Stimulated activated CD8-positive, alpha-beta memory T cell treated with anti-CD3 and anti-CD28 coated beads, Interleukin-15, amount 100 ng/mL, for 4 hours (primary cell): ENCODE measurements at regions not wholly inside any gene's neighbourhood (a gene's known extent, or its start where the extent isn't known, plus 50 kb on each side); places are given as distances from the start of the nearest gene placed in this dataset.

Experiments
- DNase-seq, 2 donors: peaks; one replicate each; pipeline ENCODE4 v3.0.0-alpha.2; 2020; ENCODE audit warnings: low read depth in 2 of 2

GRCh38 chr5:158368686-158369085 is 509.7 kb upstream of the CLINT1 start:
- DNase-seq, result no peak

DNA sequence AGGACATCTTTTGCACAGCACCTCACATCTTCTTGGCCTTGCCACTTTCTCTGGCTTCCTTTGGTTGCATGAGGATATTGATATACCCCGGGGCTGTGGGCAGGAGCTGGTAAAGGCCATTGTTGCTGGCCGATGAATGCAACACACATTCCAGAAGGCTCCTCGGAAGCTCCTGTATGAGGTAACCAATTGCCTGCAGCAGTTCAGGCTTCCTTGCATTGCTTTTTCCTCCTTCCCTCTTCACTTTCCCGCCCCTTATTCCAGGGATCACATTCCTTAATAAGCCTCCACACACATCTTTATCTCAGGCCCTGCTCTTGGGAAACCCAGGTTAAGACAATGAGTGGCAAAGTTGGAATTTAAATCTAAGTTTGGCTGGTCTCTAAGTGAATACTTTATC is 505.4 kb upstream of the CLINT1 start:
- DNase-seq, result no peak

DNA sequence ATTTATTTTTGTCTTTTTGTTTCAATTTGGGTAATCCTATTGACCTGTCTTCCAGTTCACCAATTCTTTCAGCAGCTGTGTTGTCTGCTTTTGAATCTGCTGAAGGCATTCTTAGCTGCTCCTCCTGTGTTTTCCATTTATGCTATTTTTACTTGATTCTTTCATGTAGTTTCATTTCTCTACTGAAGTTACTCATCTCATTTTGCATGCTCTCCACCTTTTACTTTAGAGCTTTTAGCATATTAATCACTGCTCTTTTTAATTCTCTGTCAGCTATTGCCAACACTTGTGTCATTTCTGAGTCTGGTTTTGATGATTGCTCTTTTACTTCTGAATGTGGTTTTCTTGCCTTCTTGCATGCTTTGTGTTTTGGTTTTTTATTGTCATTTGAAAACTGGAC is 496.0 kb upstream of the CLINT1 start:
- no peak for DNase-seq

DNA sequence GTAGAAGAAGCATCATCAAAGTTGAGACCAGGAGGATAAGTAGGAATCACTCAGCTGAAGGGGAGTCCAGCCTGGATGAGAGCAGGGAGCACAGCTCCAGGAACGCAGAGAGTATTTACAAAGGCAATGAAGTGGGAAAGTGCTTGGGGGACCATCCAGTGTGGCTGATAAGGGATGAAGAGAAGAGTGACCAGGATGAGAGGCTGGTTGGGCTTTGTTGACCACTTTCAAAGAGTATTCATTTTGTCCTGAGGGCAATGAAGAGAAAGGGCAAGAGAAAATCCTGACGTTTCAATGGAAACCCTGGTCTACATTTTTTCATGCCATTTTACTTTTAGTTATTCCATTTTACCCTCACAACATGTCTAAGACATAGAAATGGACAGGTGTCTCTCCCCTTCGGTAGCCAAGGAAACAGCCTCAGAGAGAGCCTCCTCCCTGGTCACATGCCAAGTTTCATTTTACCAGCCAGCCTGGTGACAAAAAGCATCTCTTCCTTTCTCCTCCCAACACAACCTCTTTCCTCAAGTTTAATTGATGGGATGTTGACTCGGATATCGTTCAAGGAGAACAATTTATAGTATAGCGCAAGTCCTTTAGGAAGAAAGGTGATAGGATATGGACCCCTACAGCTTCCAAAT is 492.7 kb upstream of the CLINT1 start:
- DNase-seq, result no peak

- DNase-seq, result no peak
Measured at GRCh38 chr5:158349987-158350386, 491.0 kb upstream of the CLINT1 start.

GRCh38 chr5:158344376-158344775 is 485.4 kb upstream of the CLINT1 start:
- no peak for DNase-seq

DNA sequence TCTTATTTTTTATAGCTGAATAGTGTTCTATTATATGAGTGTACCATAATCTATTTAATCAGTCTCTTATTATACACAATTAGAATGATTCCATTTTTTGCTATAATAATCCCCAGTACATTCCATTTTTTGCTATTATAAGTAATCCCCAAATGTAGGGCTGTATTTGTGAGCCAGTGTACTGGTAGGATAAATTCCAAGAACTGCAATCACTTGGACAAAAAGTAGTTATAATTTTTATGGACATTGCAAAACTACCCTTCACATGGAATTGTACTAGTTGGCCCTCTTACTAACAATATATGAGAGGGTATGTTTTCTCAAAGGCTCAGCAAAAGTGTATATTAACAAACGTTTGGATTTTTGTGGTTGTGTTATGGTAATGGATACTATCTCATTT is 481.7 kb upstream of the CLINT1 start:
- no peak for DNase-seq

GRCh38 chr5:158326256-158326655 is 467.3 kb upstream of the CLINT1 start:
- no peak for DNase-seq

GRCh38 chr5:158324236-158324635 is 465.3 kb upstream of the CLINT1 start:
- DNase-seq, result no peak

- no peak for DNase-seq
Measured at GRCh38 chr5:158322620-158323019, 463.7 kb upstream of the CLINT1 start.

GRCh38 chr5:158320934-158321333 is 462.0 kb upstream of the CLINT1 start:
- DNase-seq, result no peak

- no peak for DNase-seq
Measured at GRCh38 chr5:158320178-158320674, 461.3 kb upstream of the CLINT1 start.

DNA sequence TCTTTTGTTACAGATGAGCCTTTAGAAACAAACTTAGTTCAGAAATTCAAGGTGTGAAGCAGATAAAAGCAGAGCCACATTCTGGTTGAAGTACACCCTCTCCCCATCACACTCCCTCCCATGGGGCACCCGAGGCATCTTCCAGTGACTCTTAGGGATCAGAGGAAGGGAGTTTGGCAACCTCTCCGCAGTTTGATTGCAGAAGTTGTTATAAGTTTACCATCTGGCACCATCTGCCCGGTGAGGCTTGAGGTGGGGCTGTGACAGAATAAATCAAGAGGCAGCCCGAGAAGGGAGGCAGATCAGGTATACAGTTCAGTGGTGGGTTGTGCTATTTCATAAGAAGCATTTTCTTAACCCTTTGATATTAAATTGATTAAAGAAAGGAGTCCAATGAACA is 458.6 kb upstream of the CLINT1 start:
- no peak for DNase-seq

GRCh38 chr5:158313733-158314464 is 455.0 kb upstream of the CLINT1 start:
- no peak for DNase-seq

DNA sequence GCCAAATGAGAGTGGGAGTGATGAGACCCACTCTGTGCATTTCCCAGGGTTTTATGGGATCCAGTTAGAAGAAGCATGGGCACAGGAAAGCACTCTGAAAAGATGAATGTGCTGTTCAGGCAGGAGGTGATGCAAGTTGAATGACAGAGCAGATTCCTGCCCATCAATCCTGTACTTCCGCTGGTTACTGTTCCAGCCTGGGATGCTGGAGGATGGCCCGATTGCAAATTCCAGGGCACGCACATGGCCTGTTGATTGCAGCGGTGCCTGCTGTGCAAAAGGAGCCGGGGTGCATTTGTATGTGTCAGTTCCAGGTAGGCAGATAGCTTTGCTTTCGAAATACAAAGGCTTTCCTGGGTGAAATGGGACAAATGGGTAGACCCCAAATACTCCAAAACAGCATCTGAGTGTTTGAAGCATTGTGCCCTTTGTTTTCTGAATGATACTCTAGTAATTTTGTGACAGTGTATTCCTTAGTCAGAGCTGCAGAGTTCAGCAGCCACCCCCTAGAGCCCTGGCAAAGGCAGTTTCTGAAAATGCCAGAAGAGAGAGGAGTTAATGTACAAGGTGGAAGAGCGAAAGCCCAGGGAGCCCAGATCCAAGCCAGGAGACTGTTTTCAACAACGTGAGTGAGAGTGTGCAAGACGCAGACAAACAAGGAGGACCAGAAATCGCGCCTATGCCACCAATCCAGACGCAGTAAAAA is 454.2 kb upstream of the CLINT1 start:
- DNase-seq, result no peak

DNA sequence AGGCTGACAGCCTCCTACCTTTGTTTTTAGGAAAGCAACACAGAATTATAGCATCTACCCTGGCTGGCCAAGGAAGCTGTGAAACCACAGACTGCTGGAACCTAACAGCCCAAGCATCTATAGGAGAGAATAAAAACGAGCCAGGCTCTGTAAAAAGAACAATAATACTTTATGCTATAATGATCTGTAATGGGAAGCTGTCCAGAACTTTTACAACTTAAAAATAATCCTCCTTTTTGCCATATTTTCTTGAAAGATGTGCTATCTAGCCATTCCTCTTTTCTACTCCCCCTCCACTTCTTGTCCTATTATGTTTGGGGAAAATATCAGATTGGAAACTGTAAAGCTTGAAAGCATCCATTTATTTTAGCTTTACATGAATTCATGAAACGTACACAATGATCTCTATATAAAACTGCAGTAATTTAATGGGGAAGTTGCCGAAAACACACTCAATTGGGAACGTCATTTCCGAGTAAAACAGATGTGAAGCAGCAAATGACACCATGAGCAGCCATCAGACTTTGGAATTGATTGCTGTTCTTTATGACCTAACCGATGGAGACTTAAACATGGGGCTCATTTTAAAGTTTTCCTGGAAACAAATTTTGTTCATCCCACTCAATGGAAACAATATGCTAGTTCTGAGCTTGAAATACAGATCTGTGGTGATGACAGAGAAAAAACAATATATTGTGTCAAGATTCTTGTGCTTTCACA is 450.3 kb upstream of the CLINT1 start:
- no peak for DNase-seq

DNA sequence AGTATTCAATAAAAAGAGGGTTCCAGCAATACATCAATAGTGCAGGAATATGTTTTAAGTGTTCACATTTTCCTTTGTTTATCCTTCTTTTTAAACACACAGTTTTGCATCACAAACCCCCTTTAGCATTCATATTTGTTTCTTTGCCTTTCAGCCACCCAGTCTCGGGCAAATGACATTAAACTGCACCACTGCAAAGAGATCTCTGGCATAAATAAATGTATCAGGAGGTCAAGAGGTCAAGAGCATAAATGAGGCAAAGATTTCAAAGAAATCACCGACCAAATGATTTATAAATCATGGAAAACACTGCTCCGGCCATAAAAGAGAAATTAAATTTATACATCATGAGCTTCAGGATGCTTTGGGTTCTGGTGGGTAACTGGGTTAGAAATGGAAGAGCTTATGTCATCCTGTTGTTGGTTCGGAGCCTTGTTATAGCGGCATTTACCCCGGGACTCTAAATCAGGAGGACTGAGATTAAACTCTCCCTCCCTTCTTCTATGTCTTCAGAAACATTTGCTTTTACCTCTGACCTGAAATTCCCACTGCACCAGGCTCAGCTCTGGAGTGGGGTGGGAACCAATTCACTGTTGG is 449.6 kb upstream of the CLINT1 start:
- no peak for DNase-seq

DNA sequence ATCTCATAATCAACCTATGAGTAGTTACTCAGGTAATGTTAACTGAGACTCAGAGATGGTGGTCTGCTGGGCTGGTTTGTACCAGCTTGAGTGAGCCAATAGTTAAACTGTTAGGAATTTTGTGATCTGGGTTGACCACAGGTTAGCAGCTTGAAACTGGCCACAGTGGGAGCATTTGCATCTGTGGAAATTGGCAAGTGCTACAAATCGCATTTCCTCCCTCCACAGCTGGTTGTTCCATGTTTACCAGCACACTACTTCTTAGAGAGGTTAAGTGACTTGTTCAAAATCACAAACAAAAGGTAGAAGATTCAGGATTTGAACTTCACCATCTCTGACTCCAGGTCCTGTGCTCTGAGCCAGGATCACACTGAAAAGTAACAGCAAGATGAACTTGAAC is 446.9 kb upstream of the CLINT1 start:
- no peak for DNase-seq

GRCh38 chr5:158304607-158305006 is 445.7 kb upstream of the CLINT1 start:
- DNase-seq, result no peak

- no peak for DNase-seq
Measured at GRCh38 chr5:158303883-158304282, 444.9 kb upstream of the CLINT1 start.

DNA sequence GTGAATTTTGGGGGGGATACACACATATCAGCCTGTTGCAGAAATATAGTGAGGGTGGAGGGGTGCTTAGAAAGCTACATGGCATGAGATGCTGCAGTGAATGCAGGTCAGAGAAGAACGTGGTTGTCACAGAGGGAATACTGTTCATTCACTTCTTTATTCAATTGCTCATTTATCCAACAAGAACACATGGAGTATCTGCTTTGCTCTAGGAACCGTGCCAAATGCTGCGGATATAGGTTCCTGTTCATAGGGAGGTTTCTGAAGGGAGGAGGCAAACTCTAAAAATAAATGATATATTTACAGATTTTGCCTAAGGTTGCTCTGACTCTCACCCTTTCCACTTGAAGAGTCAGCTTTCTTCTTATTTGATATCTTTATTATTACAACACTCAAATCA is 444.3 kb upstream of the CLINT1 start:
- no peak for DNase-seq

GRCh38 chr5:158302029-158302428 is 443.1 kb upstream of the CLINT1 start:
- DNase-seq, result no peak
